ENCODE measurements at regions not wholly inside any gene's neighbourhood (a gene's known extent, or its start where the extent isn't known, plus 50 kb on each side); places are given as distances from the start of the nearest gene placed in this dataset.

GRCh38 chr14:89022274-89022673 lies 197.8 kb downstream of the TTC8 start:
- Histone ChIP-seq H3K14ac (ENCODE audit: insufficient read depth, low read length) (no peak overlapping the region), H3K27ac (ENCODE audit: insufficient read length, low read depth, low read length) (no peak overlapping the region), H3K23ac (ENCODE audit: insufficient read length, low read depth, low read length) (no peak overlapping the region), H3K9ac (ENCODE audit: extremely low read depth, insufficient read length, low read length) (no peak overlapping the region), H3K4me2 (ENCODE audit: insufficient read depth, insufficient read length, low read length) (no peak overlapping the region), H4K91ac (ENCODE audit: insufficient read length, low read depth, low read length) (no peak overlapping the region), H2AK5ac (ENCODE audit: insufficient read length, low read length) (no peak overlapping the region), H3K79me2 (ENCODE audit: insufficient read depth, low read length) (no peaks in the 10 kb centered on the region), H4K20me1 (ENCODE audit: control insufficient read depth, insufficient read depth, insufficient read length) (no peaks in the 10 kb centered on the region), H2BK12ac (ENCODE audit: insufficient read length, low read depth, low read length) (no peak overlapping the region), H4K5ac (ENCODE audit: insufficient read length, low read depth, low read length) (no peak overlapping the region), H2BK15ac (ENCODE audit: low read depth, low read length) (no peak overlapping the region), H2AFZ (ENCODE audit: low read length) (no peak overlapping the region), H3K79me1 (ENCODE audit: insufficient read depth, low read depth, low read length, poor library complexity, severe bottlenecking) (no peaks in the 10 kb centered on the region), H2BK5ac (ENCODE audit: insufficient read length, low read length) (no peak overlapping the region), H3K4ac (ENCODE audit: low read depth, low read length) (no peak overlapping the region), H3K4me1 (ENCODE audit: insufficient read depth, low read length) (no peaks in the 10 kb centered on the region), H4K8ac (replicated peaks; ENCODE audit: insufficient read length, low read depth, low read length) (no peak overlapping the region), H3K27me3 (ENCODE audit: insufficient read depth, low read length) (peaks cover 8% of the 10 kb centered on the region), H3K9me3 (ENCODE audit: control insufficient read depth, low read depth, low read length) (no peaks in the 10 kb centered on the region), H2BK20ac (ENCODE audit: low read depth, low read length, poor library complexity, severe bottlenecking) (no peak overlapping the region), H2BK120ac (ENCODE audit: low read depth, low read length, poor library complexity, severe bottlenecking) (no peak overlapping the region), H3K23me2 (ENCODE audit: insufficient read length, low read depth, low read length, poor library complexity, severe bottlenecking) (peaks cover 7% of the 10 kb centered on the region), H3K18ac (ENCODE audit: insufficient read length, low read depth, low read length) (no peak overlapping the region), H3T11ph (ENCODE audit: low read length) (no peak overlapping the region), H3K56ac (ENCODE audit: insufficient read length, low read depth, low read length) (no peak overlapping the region)
- no peaks in the 10 kb centered on the region for H3K4me1 Mint-ChIP-seq
- H3K9me3 Mint-ChIP-seq, result no peaks in the 10 kb centered on the region
- H3K27me3 Mint-ChIP-seq (ENCODE audit: low read depth), result peaks cover 75% of the 10 kb centered on the region
- no CpG with 5 or more reads among the region's 4 CpGs for WGBS (ENCODE audit: extremely low coverage, insufficient read length, low lambda C conversion rate)
- no peaks in the 10 kb centered on the region for H3K36me3 Mint-ChIP-seq (ENCODE audit: insufficient read depth in 1 of 3, low read depth in 3 of 3)
- TF ChIP-seq CTCF (conservative IDR thresholded peaks at IDR 0.05), result no peak
- DNase-seq, result no peak
- no peak overlapping the region for H3K4me3 Mint-ChIP-seq
- H3K27ac Mint-ChIP-seq, result no peak overlapping the region
